SK-N-SH treated with all-trans-retinoic acid at 6 μM for 48 hours (cell line): ENCODE measurements at regions not wholly inside any gene's neighbourhood (a gene's known extent, or its start where the extent isn't known, plus 50 kb on each side); places are given as distances from the start of the nearest gene placed in this dataset.

Source experiments
- BACH2 ChIP-seq: fragments of 250-450 bp; sonication (Bioruptor Pico); IDR thresholded peaks from 2 replicates; pipeline ENCODE4 v1.9.0; 2021; ENCODE audit warnings: mild to moderate bottlenecking, borderline replicate concordance
- CREB5 ChIP-seq: fragments of 250-450 bp; sonication (Bioruptor Pico); IDR thresholded peaks from 2 replicates; pipeline ENCODE4 v1.5.1; 2020; ENCODE audit warnings: low read depth, mild to moderate bottlenecking, moderate library complexity
- CSDC2 ChIP-seq: fragments of 250-450 bp; sonication (Bioruptor Pico); IDR thresholded peaks from 2 replicates; pipeline ENCODE4 v1.5.0; 2020; ENCODE audit warnings: mild to moderate bottlenecking, moderate library complexity
- ESRRG ChIP-seq: fragments of 250-450 bp; sonication (Bioruptor Pico); IDR thresholded peaks from 2 replicates; pipeline ENCODE4 v1.6.1; 2021; ENCODE audit warnings: mild to moderate bottlenecking
- PATZ1 ChIP-seq: fragments of 250-450 bp; sonication (Bioruptor Pico); IDR thresholded peaks from 2 replicates; pipeline ENCODE4 v1.8.0; 2020; ENCODE audit warnings: mild to moderate bottlenecking, moderate library complexity, borderline replicate concordance
- RARB ChIP-seq: fragments of 250-450 bp; sonication (Bioruptor Pico); IDR thresholded peaks from 2 replicates; pipeline ENCODE4 v1.8.0; 2021; ENCODE audit warnings: mild to moderate bottlenecking, moderate library complexity
- SNAI2 ChIP-seq: fragments of 250-450 bp; sonication (Bioruptor Pico); IDR thresholded peaks from 2 replicates; pipeline ENCODE4 v1.5.0; 2020; ENCODE audit warnings: mild to moderate bottlenecking, moderate library complexity
- TCF4 ChIP-seq: fragments of 250-450 bp; sonication (Bioruptor Pico); IDR thresholded peaks from 2 replicates; pipeline ENCODE4 v1.8.0; 2021; ENCODE audit warnings: mild to moderate bottlenecking, moderate library complexity, borderline replicate concordance
- TOX ChIP-seq: fragments of 250-450 bp; sonication (Bioruptor Pico); IDR thresholded peaks from 2 replicates; pipeline ENCODE4 v1.8.0; 2021; ENCODE audit warnings: mild to moderate bottlenecking, moderate library complexity, borderline replicate concordance
- TSHZ2 ChIP-seq: fragments of 250-450 bp; sonication (Bioruptor Pico); IDR thresholded peaks from 2 replicates; pipeline ENCODE4 v1.5.0; 2020; ENCODE audit warnings: mild to moderate bottlenecking, moderate library complexity
- ZFP30 ChIP-seq: fragments of 450-650 bp; formaldehyde crosslinking; IDR thresholded peaks from 2 replicates; pipeline ENCODE4 v1.5.0; 2022; ENCODE audit warnings: mild to moderate bottlenecking, moderate library complexity
- ZNF565 ChIP-seq: fragments of 450-650 bp; formaldehyde crosslinking; conservative IDR thresholded peaks from 2 replicates; pipeline ENCODE4 v1.5.0; 2020; ENCODE audit warnings: low read depth, mild to moderate bottlenecking, moderate library complexity
- ZNF70 ChIP-seq: fragments of 450-650 bp; formaldehyde crosslinking; IDR thresholded peaks from 2 replicates; pipeline ENCODE4 v1.5.0; 2020; ENCODE audit warnings: mild to moderate bottlenecking, moderate library complexity

- no peak for TF ChIP-seq CSDC2 (CRISPR knock-in tag)
- no peak for TF ChIP-seq ZFP30 (CRISPR knock-in tag)
- TF ChIP-seq TCF4 = no peak
- TF ChIP-seq CREB5 = no peak
- TF ChIP-seq TOX (CRISPR knock-in tag) = no peak
- TF ChIP-seq BACH2 (CRISPR knock-in tag) = no peak
- no peak for TF ChIP-seq ZNF70 (CRISPR knock-in tag)
- no peak for TF ChIP-seq TSHZ2 (CRISPR knock-in tag)
- no peak for TF ChIP-seq ESRRG (CRISPR knock-in tag)
- no peak for TF ChIP-seq RARB (CRISPR knock-in tag)
- TF ChIP-seq ZNF565 (CRISPR knock-in tag) = no peak
- TF ChIP-seq SNAI2 = no peak
- TF ChIP-seq PATZ1 = no peak
Observed at GRCh38 chr11:112785719-112786118, 175.5 kb upstream of the NCAM1 start.
